Vagina (tissue), 2 donors: ENCODE measurements at regions not wholly inside any gene's neighbourhood (a gene's known extent, or its start where the extent isn't known, plus 50 kb on each side); places are given as distances from the start of the nearest gene placed in this dataset.

Source experiments
- POLR2A ChIP-seq, 2 donors: fragments of 450-650 bp; IDR thresholded peaks; one replicate each; pipeline ENCODE4 v1.6.1; 2017; ENCODE audit warnings: antibody characterized with exemption in 2 of 2, mild to moderate bottlenecking in 2 of 2, moderate library complexity in 2 of 2
- TF ChIP-seq, protein P1 (sequence below), 3 experiments: fragments of 450-650 bp in 2 of 3; fragments of 200-600 bp in 1 of 3; sonication (generic) in 1 of 3; IDR thresholded peaks; one replicate each; pipeline ENCODE4 v1.5.1; 2017 to 2019; ENCODE audit warnings: antibody characterized with exemption in 3 of 3, mild to moderate bottlenecking in 2 of 3, moderate library complexity in 2 of 3

DNA sequence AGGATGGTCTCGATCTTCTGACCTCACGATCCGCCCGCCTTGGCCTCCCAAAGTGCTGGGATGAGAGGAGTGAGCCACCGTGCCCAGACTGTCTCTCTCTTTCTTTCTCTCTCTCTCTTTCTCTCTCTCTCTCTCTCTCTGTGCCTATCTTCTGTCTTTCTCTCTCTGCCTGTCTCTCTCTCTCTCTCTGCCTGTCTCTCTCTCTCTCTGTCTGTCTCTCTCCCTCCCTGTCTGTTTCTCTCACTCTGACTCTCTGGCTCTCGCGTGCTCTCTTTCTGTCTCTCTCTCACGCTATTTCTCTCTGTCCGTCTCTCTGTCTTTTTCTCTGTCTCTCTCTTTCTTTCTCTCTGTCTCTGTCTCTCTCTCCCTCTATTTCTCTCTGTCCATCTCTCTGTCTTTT is 3911.2 kb upstream of the OR11H1 start:
- TF ChIP-seq, protein P1, sequence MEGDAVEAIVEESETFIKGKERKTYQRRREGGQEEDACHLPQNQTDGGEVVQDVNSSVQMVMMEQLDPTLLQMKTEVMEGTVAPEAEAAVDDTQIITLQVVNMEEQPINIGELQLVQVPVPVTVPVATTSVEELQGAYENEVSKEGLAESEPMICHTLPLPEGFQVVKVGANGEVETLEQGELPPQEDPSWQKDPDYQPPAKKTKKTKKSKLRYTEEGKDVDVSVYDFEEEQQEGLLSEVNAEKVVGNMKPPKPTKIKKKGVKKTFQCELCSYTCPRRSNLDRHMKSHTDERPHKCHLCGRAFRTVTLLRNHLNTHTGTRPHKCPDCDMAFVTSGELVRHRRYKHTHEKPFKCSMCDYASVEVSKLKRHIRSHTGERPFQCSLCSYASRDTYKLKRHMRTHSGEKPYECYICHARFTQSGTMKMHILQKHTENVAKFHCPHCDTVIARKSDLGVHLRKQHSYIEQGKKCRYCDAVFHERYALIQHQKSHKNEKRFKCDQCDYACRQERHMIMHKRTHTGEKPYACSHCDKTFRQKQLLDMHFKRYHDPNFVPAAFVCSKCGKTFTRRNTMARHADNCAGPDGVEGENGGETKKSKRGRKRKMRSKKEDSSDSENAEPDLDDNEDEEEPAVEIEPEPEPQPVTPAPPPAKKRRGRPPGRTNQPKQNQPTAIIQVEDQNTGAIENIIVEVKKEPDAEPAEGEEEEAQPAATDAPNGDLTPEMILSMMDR (IDR thresholded peaks at IDR 0.05): no peak
- no peak for TF ChIP-seq POLR2A (IDR thresholded peaks at IDR 0.05)
